HCT116 (cell line): ENCODE measurements at regions not wholly inside any gene's neighbourhood (a gene's known extent, or its start where the extent isn't known, plus 50 kb on each side); places are given as distances from the start of the nearest gene placed in this dataset.

Source experiments
- CTCF ChIP-seq, 3 experiments: fragments of 200-600 bp in 1 of 3; sonication (generic) in 1 of 3; IDR thresholded peaks in 2 of 3; conservative IDR thresholded peaks in 1 of 3; 2 replicates each; pipeline ENCODE4 v1.5.1; 2012 to 2017; ENCODE audit warnings: low read depth in 2 of 3, low read length in 2 of 3, antibody characterized with exemption in 1 of 3, borderline replicate concordance in 1 of 3, control low read depth in 1 of 3, mild to moderate bottlenecking in 1 of 3, mixed read lengths in 1 of 3, mixed run types in 1 of 3, moderate library complexity in 1 of 3; ENCODE audit not compliant: insufficient read depth in 1 of 3
- EGR1 ChIP-seq: IDR thresholded peaks from 2 replicates; pipeline ENCODE4 v1.6.1; 2012; ENCODE audit warnings: low read depth
- EZH2 ChIP-seq: fragments of 200-600 bp; sonication (generic); IDR thresholded peaks from 2 replicates; pipeline ENCODE4 v1.6.1; 2017; ENCODE audit warnings: antibody characterized with exemption, mixed run types
- POLR2A ChIP-seq: IDR thresholded peaks from 2 replicates; pipeline ENCODE4 v1.7.0; 2011; ENCODE audit warnings: borderline replicate concordance; ENCODE audit not compliant: insufficient read depth, insufficient read length; ENCODE audit errors: extremely low read depth
- POLR2AphosphoS5 ChIP-seq: IDR thresholded peaks from 2 replicates; pipeline ENCODE4 v1.6.1; 2011; ENCODE audit warnings: mild to moderate bottlenecking, low read depth, low read length, moderate library complexity
- REST ChIP-seq: IDR thresholded peaks from 2 replicates; pipeline ENCODE4 v1.6.1; 2012; ENCODE audit warnings: low read depth
- SIN3A ChIP-seq: IDR thresholded peaks from 2 replicates; pipeline ENCODE4 v1.6.1; 2012; ENCODE audit warnings: low read depth
- SRF ChIP-seq: IDR thresholded peaks from 2 replicates; pipeline ENCODE4 v1.6.1; 2012; ENCODE audit warnings: low read depth
- TCF7L2 ChIP-seq: IDR thresholded peaks from 2 replicates; pipeline ENCODE4 v1.7.0; 2011; ENCODE audit warnings: borderline replicate concordance, inconsistent platforms; ENCODE audit not compliant: insufficient read depth, insufficient read length; ENCODE audit errors: extremely low read depth
- YY1 ChIP-seq: IDR thresholded peaks from 2 replicates; pipeline ENCODE4 v1.6.1; 2011; ENCODE audit warnings: low read length, low read depth, moderate library complexity, mild to moderate bottlenecking; ENCODE audit not compliant: insufficient replicate concordance; ENCODE audit errors: extremely low read depth
- ZBTB33 ChIP-seq: IDR thresholded peaks from 2 replicates; pipeline ENCODE4 v1.6.1; 2011; ENCODE audit warnings: mild to moderate bottlenecking, low read length, moderate library complexity; ENCODE audit not compliant: insufficient replicate concordance; ENCODE audit errors: extremely low read depth
- ZFX ChIP-seq: fragments of 450-650 bp; IDR thresholded peaks from 2 replicates; pipeline ENCODE4 v1.6.1; 2017

DNA sequence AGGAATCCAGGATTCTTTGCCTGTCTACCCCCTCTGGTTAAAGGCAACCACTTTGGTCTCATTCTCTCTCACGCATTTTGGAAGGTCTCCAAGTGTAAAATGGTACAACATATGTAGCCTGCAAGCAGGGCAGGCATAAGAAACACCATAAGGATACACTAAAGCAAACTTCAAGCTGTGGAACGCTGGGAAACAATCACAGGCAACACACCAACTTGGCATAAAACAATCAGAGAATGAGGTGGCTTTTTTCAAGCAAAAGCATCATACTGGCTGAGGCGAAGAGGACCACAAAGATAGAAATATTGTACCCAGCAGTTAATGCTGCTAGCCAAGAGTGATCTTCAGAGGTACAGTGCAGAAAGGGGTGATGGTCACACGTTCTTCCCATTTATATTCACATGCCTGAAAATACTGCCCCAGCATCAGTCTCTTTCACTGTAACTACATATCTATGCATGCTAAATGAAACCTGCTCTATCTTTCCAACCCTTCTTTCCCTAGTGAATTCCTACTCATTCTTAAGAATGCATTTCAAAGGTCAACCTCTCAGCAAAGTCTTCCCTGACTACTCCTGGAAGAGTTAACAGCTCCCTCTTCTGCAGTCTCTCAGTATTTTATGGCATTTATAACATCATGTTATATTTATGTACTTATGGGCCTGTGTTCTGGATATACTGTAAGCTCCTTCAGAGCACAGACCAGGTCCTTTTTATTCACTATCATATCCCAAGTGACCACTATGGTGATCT is 71.9 kb upstream of the GALNT5 start:
- TF ChIP-seq CTCF (IDR thresholded peaks at IDR 0.05 in 2 of 3, conservative IDR thresholded peaks at IDR 0.05 in 1 of 3; ENCODE audit: borderline replicate concordance in 1 of 3, insufficient read depth in 1 of 3, low read depth in 2 of 3, low read length in 2 of 3) (no peak), REST (no peak), ZBTB33 (no peak), POLR2A (no peak), TCF7L2 (no peak), ZFX (no peak), EZH2 (no peak), SRF (no peak), EGR1 (no peak), YY1 (no peak), POLR2AphosphoS5 (no peak), SIN3A (no peak)
